Upper lobe of right lung (tissue), 1 donor: ENCODE measurements at regions not wholly inside any gene's neighbourhood (a gene's known extent, or its start where the extent isn't known, plus 50 kb on each side); places are given as distances from the start of the nearest gene placed in this dataset.

ENCODE experiments used
- ATAC-seq: fragments of 200-7000 bp; cut with Tn5 transposase; one replicate; pipeline ENCODE4 v1.9.1; 2020; ENCODE audit warnings: mild to moderate bottlenecking, moderate library complexity
- DNase-seq: peaks from one replicate; pipeline ENCODE4 v3.0.0-alpha.2; 2020
- H3K27ac ChIP-seq: fragments of 200-600 bp; one replicate; pipeline ENCODE4 v1.8.0; 2022
- H3K27me3 ChIP-seq: fragments of 200-600 bp; one replicate; pipeline ENCODE4 v1.8.0; 2022; ENCODE audit warnings: mild to moderate bottlenecking
- H3K36me3 ChIP-seq: fragments of 200-600 bp; one replicate; pipeline ENCODE4 v1.8.0; 2022
- H3K4me1 ChIP-seq: fragments of 200-600 bp; one replicate; pipeline ENCODE4 v1.8.0; 2022
- H3K4me3 ChIP-seq: fragments of 200-600 bp; one replicate; pipeline ENCODE4 v1.8.0; 2022; ENCODE audit warnings: mild to moderate bottlenecking
- H3K9me3 ChIP-seq: fragments of 200-600 bp; one replicate; pipeline ENCODE4 v1.8.0; 2022
- CTCF ChIP-seq: fragments of 200-600 bp; IDR thresholded peaks from one replicate; pipeline ENCODE4 v1.8.0; 2022; ENCODE audit warnings: antibody characterized with exemption
- intact Hi-C: fragments of 100-400 bp; cut with DNase I; formaldehyde crosslinking; loops from one replicate; pipeline ENCODE4 v1.11.0; 2022
- donor health status: DM: no; HTN: yes; CAD: no; lungs with severe emphysema.

- no peak for ATAC-seq
- Histone ChIP-seq H3K4me3 (no peak overlapping the region), H3K36me3 (no peaks in the 10 kb centered on the region), H3K9me3 (no peaks in the 10 kb centered on the region), H3K27ac (no peak overlapping the region), H3K4me1 (no peaks in the 10 kb centered on the region), H3K27me3 (no peaks in the 10 kb centered on the region)
- intact Hi-C loops = no loop called here
- no peak for TF ChIP-seq CTCF
- DNase-seq = no peak
Observed at GRCh38 chr9:79780559-79780958, 208.8 kb downstream of the TLE4 start.

- TF ChIP-seq CTCF = no peak
- ATAC-seq (no peak), DNase-seq (no peak)
- intact Hi-C loops = no loop called here
- H3K9me3 ChIP-seq = no peaks in the 10 kb centered on the region
- no peaks in the 10 kb centered on the region for H3K27me3 ChIP-seq
- no peak overlapping the region for H3K4me3 ChIP-seq
- H3K27ac ChIP-seq = no peak overlapping the region
- H3K4me1 ChIP-seq = no peaks in the 10 kb centered on the region
- no peaks in the 10 kb centered on the region for H3K36me3 ChIP-seq
Observed at GRCh38 chr9:79779901-79780300, 208.1 kb downstream of the TLE4 start.

- no peak for DNase-seq
- no peak overlapping the region for H3K4me3 ChIP-seq
- no peak overlapping the region for H3K27ac ChIP-seq
- no peaks in the 10 kb centered on the region for H3K27me3 ChIP-seq
- no peak for TF ChIP-seq CTCF
- intact Hi-C loops = no loop called here
- H3K4me1 ChIP-seq = no peaks in the 10 kb centered on the region
- ATAC-seq = no peak
- no peaks in the 10 kb centered on the region for H3K9me3 ChIP-seq
- H3K36me3 ChIP-seq = no peaks in the 10 kb centered on the region
Observed at GRCh38 chr9:79778581-79778980, 206.8 kb downstream of the TLE4 start.

GRCh38 chr9:79776581-79776980 lies 204.8 kb downstream of the TLE4 start:
- H3K9me3 ChIP-seq = no peaks in the 10 kb centered on the region
- no peak for TF ChIP-seq CTCF
- no peaks in the 10 kb centered on the region for H3K4me1 ChIP-seq
- H3K4me3 ChIP-seq = no peak overlapping the region
- intact Hi-C loops = no loop called here
- no peak for ATAC-seq
- no peaks in the 10 kb centered on the region for H3K27me3 ChIP-seq
- no peaks in the 10 kb centered on the region for H3K36me3 ChIP-seq
- no peak for DNase-seq
- no peak overlapping the region for H3K27ac ChIP-seq
